HepG2 (cell line): ENCODE measurements at regions not wholly inside any gene's neighbourhood (a gene's known extent, or its start where the extent isn't known, plus 50 kb on each side); places are given as distances from the start of the nearest gene placed in this dataset.

ENCODE experiments used
- ATAC-seq: fragments of 200-7000 bp; cut with Tn5 transposase; 3 replicates; pipeline ENCODE4 v1.9.1; 2020; ENCODE audit warnings: mild to moderate bottlenecking, moderate library complexity
- BruUV-seq: library from RNA; stranded (reverse); fragments of 400-500 nt; replicated peaks from 2 replicates; lab custom pipeline; 2021; lab: Mats Ljungman, UMichigan
- CTCF ChIA-PET: fragments of 300-600 bp; formaldehyde crosslinking; extraction: SDS; loops from one replicate; lab custom pipeline; 2021; ENCODE audit warnings: low total read pairs, inconsistent platforms, low intra/inter-chr PET ratio; lab: Yijun Ruan, JAX
- POLR2A ChIA-PET: fragments of 350-600 bp; sonication (Branson Sonifier 250); formaldehyde crosslinking; loops from one replicate; lab custom pipeline; 2020; ENCODE audit warnings: antibody characterized with exemption, inconsistent platforms; lab: Yijun Ruan, JAX
- DNase-seq: peaks from one replicate; pipeline ENCODE4 v3.0.0-alpha.2; 2015; ENCODE audit warnings: low spot score
- FAIRE-seq: peaks from 3 replicates; lab custom pipeline; 2011; peaks lifted over from hg19 to GRCh38; lab: Jason Lieb, UNC
- H2AFZ ChIP-seq: one replicate; pipeline ENCODE4 v1.6.1; 2011; ENCODE audit warnings: low read length, inconsistent platforms
- H3K27ac ChIP-seq: fragments of 300-600 bp; 3 replicates; pipeline ENCODE4 v1.8.0; 2011; ENCODE audit warnings: mixed run types, mild to moderate bottlenecking, mixed read lengths, low read length, inconsistent platforms; ENCODE audit not compliant: insufficient read depth; ENCODE audit errors: extremely low read length
- H3K27me3 ChIP-seq, 2 experiments: fragments of 200-600 bp in 1 of 2; 2 replicates in 1 of 2; 3 replicates in 1 of 2; pipeline versions ENCODE4 v1.6.0 to v1.8.0; 2011; ENCODE audit warnings: low read length in 2 of 2, mild to moderate bottlenecking in 2 of 2, moderate library complexity in 2 of 2, inconsistent platforms in 1 of 2; ENCODE audit not compliant: insufficient read depth in 2 of 2, control insufficient read depth in 1 of 2
- H3K36me3 ChIP-seq, 2 experiments: fragments of 200-600 bp in 1 of 2; replicated peaks in 1 of 2; 2 replicates in 1 of 2; 3 replicates in 1 of 2; pipeline versions ENCODE4 v1.5.1 to v1.8.0; 2011; ENCODE audit warnings: low read length in 2 of 2, inconsistent platforms in 1 of 2; ENCODE audit not compliant: insufficient read depth in 2 of 2, control insufficient read depth in 1 of 2
- H3K4me1 ChIP-seq: 2 replicates; pipeline ENCODE4 v1.5.1; 2012; ENCODE audit warnings: low read length, inconsistent platforms; ENCODE audit not compliant: insufficient read depth
- H3K4me2 ChIP-seq: 2 replicates; pipeline ENCODE4 v1.6.0; 2011; ENCODE audit warnings: low read depth, low read length, inconsistent platforms
- H3K4me3 ChIP-seq, 3 experiments: fragments of 200-600 bp in 1 of 3; sonication (generic), shearing (Covaris generic) in 1 of 3; replicated peaks in 1 of 3; 2 replicates each; pipeline ENCODE4 v1.5.1; 2011 to 2016; ENCODE audit warnings: low read length in 3 of 3, inconsistent platforms in 2 of 3, low read depth in 2 of 3, mild to moderate bottlenecking in 2 of 3, control low read depth in 1 of 3, mixed read lengths in 1 of 3; ENCODE audit not compliant: insufficient read depth in 1 of 3
- H3K79me2 ChIP-seq: one replicate; pipeline ENCODE4 v1.6.1; 2011; ENCODE audit warnings: low read length, inconsistent platforms; ENCODE audit not compliant: insufficient read depth
- H3K9ac ChIP-seq: 2 replicates; pipeline ENCODE4 v1.6.0; 2011; ENCODE audit warnings: mild to moderate bottlenecking, low read depth, low read length, inconsistent platforms; ENCODE audit not compliant: insufficient read depth
- H3K9me3 ChIP-seq: 2 replicates; pipeline ENCODE4 v1.5.1; 2012; ENCODE audit warnings: mild to moderate bottlenecking, low read length
- H4K20me1 ChIP-seq: 2 replicates; pipeline ENCODE4 v1.6.0; 2011; ENCODE audit warnings: inconsistent platforms, mild to moderate bottlenecking, low read length, moderate library complexity; ENCODE audit not compliant: insufficient read depth
- AGO2 ChIP-seq: fragments of 200-400 bp; formaldehyde crosslinking; optimal IDR thresholded peaks from 2 replicates; pipeline ENCODE3; 2017; ENCODE audit warnings: mild to moderate bottlenecking, low read depth, low read length, moderate library complexity
- DMTF1 ChIP-seq: sonication (generic); formaldehyde crosslinking; IDR thresholded peaks from 2 replicates; pipeline ENCODE4 v1.4.0; 2020; ENCODE audit warnings: mild to moderate bottlenecking, missing genetic modification reagents
- GABPB1 ChIP-seq: IDR thresholded peaks from 2 replicates; pipeline ENCODE4 v1.6.1; 2016; ENCODE audit warnings: mild to moderate bottlenecking, missing genetic modification reagents, moderate library complexity, missing compliant biosample characterization
- RFXANK ChIP-seq: IDR thresholded peaks from 2 replicates; pipeline ENCODE4 v1.6.1; 2016
- SNRNP70 ChIP-seq: fragments of 200-400 bp; formaldehyde crosslinking; IDR thresholded peaks from 2 replicates; pipeline ENCODE4 v1.6.1; 2017; ENCODE audit warnings: mild to moderate bottlenecking, low read depth, low read length, moderate library complexity
- STAT5B ChIP-seq: sonication (generic); formaldehyde crosslinking; IDR thresholded peaks from 2 replicates; pipeline ENCODE4 v1.4.0; 2020; ENCODE audit warnings: missing genetic modification reagents
- THAP8 ChIP-seq: sonication (generic); formaldehyde crosslinking; IDR thresholded peaks from 2 replicates; pipeline ENCODE4 v1.5.1; 2020; ENCODE audit warnings: missing genetic modification reagents, mild to moderate bottlenecking, borderline replicate concordance
- ZNF142 ChIP-seq: sonication (generic); formaldehyde crosslinking; IDR thresholded peaks from 2 replicates; pipeline ENCODE4 v1.4.0; 2020; ENCODE audit warnings: missing genetic modification reagents
- ZNF235 ChIP-seq: sonication (generic); formaldehyde crosslinking; IDR thresholded peaks from 2 replicates; pipeline ENCODE4 v1.8.1; 2023; ENCODE audit warnings: mild to moderate bottlenecking, missing genetic modification reagents, borderline replicate concordance
- ZNF691 ChIP-seq: sonication (generic); formaldehyde crosslinking; IDR thresholded peaks from 2 replicates; pipeline ENCODE4 v1.4.0; 2020; ENCODE audit warnings: missing genetic modification reagents, low read depth, mild to moderate bottlenecking, borderline replicate concordance
- WGBS: methylation state at CpG from one replicate; pipeline ENCODE4 v1.1.6; 2017; ENCODE audit warnings: low lambda C conversion rate; 5-methylcytosine and 5-hydroxymethylcytosine counted together
- in situ Hi-C: cut with HindIII; loops from 2 replicates; pipeline ENCODE4 v1.10.0; 2017; ENCODE audit warnings: low pct_unique_long_range_greater_than_20kb; ENCODE audit not compliant: extremely low pct_ligation_motif_present
- intact Hi-C: fragments of 100-400 bp; cut with micrococcal nuclease; formaldehyde crosslinking; loops from one replicate; pipeline ENCODE4 v1.10.0; 2022; ENCODE audit not compliant: unreplicated experiment

- no peak overlapping the region for H3K9ac ChIP-seq
- ChIA-PET POLR2A (no interaction called here), CTCF (no interaction called here)
- ATAC-seq (no peak), DNase-seq (no peak), FAIRE-seq (no peak)
- no peaks in the 10 kb centered on the region for H3K36me3 ChIP-seq
- BruUV-seq: no TSS peak
- WGBS: 0% methylated on average over 1 of the region's 1 CpG
- H3K4me2 ChIP-seq: no peak overlapping the region
- no peak overlapping the region for H3K4me3 ChIP-seq
- H2AFZ ChIP-seq: no peak overlapping the region
- no peaks in the 10 kb centered on the region for H4K20me1 ChIP-seq
- no peaks in the 10 kb centered on the region for H3K9me3 ChIP-seq
- intact Hi-C loops (no loop called here), in situ Hi-C loops (no loop called here)
- no peak overlapping the region for H3K27ac ChIP-seq
- H3K4me1 ChIP-seq: no peaks in the 10 kb centered on the region
- H3K79me2 ChIP-seq: no peaks in the 10 kb centered on the region
- TF ChIP-seq THAP8 (no peak), GABPB1 (CRISPR knock-in tag) (no peak), ZNF235 (no peak), DMTF1 (CRISPR knock-in tag) (no peak), RFXANK (CRISPR knock-in tag) (no peak), SNRNP70 (no peak), ZNF691 (CRISPR knock-in tag) (no peak), AGO2 (no peak), ZNF142 (no peak), STAT5B (no peak)
- H3K27me3 ChIP-seq: no peaks in the 10 kb centered on the region
Measured at GRCh38 chr6:62354261-62354660, 68.2 kb upstream of the KHDRBS2 start.
